ENCODE measurements at regions not wholly inside any gene's neighbourhood (a gene's known extent, or its start where the extent isn't known, plus 50 kb on each side); places are given as distances from the start of the nearest gene placed in this dataset.
"Not testable (repeated sequence)": the region's sequence is repeated elsewhere in the genome, so short reads cannot be mapped to it uniquely, and the experiment has no call there.

DNA sequence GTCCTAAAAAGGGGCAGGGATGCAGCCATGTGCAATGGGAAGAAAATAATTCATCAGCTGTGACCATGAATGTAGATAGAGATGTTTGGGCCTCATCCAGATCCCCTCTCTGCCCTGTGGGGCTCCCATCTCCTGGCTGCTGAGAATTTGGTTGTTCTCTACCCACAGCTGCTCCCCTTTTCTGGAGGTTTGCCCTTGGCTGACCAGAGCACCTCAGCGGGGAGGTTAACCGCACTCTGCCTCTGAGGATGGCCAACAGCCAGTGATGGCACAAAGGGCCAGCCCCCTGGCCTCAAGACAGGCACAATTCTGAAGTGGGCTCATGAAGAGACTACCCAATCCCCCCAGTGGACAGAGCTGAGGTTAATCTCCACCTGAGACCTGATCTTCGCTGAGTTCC lies 61.5 kb upstream of the SERP2 start:
- no peak for DNase-seq

DNA sequence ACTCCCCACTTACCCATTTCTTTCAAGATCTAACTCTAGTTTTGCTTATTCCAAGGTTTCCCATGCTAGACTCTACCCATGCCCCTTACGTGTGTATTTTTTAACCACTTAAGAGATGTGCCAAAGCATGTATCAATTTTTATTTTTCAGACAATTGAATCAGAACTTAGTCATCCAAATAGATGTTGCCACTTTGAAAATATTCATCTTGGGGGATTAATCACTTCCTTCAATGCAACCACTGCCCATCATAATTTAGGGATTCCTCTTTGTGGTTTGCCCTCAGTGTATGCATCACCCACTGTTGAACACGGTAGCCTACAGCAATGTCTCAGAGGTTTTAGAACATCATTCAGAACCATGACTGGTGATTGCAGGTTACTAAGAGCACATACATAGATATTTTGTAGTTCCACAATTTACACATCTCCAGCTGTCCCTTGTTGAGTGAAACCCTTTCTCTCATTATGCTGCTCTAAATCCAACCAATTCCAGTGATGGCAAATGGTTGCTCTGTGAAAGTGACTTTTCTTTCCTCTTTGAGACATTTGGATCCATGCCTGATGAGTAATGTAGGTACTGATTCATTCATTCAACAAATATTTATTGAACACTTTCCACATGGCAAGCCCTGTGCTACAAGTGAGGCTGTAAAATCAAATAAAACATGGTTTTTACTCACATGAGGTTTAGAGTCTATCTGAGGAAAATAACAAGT lies 60.6 kb upstream of the SERP2 start:
- peak; percentile 38 for DNase-seq

DNA sequence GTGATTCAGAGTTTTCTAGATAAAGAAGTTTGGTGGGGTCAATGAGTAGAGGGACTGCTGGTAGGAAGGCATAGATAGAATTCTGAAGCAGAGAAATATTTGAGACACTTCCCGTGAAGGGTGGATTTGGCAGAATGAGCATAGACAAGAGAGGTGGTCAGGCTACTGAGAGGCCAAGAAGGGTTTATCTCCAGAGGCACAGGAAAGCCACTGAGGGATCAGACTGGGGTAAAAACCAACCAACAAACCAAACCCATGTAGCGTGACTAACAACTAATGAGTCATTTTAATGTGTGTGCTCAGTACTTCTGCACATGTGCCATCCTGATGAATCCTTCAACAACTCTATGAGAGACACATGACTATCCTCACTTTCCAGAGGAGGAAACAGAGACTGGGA lies 60.0 kb upstream of the SERP2 start:
- DNase-seq: no peak

DNA sequence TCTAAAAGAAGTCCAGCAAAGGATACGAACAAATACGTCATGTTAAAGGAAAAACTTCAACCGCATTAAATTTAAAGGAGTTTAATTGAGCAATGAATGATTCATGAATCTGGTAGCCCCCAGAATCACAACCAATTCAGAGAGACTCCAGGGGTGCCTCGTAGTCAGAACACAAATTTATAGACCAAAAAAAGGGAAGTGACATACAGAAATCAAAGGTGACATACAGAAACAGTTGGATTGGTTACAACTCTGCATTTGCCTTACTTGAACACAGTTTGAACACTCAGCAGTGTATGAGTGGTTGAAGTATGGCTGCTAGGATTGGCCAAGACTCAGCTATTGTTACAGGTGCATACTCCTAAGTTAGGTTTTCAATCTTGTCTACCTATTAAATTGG lies 59.5 kb upstream of the SERP2 start:
- not testable (repeated sequence) for DNase-seq

DNA sequence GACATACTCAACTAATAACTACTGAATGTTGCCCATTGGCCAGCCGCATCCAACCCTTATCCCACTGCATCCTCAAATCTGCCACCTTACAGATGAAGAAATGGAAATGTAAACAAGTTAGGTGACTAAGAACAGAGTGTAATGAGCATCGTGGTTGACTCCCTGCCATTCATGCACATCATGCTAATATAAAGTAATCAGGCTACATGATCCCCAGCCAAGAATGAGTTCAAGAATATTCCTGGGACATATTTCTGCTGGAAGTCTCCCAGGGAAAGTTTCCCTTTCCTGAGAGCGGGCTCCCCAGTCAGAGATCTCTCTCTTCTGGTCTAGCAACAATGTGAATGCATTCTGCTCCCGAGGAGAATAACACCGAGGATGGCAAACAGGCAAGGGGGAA lies 55.9 kb upstream of the SERP2 start:
- DNase-seq: no peak

DNA sequence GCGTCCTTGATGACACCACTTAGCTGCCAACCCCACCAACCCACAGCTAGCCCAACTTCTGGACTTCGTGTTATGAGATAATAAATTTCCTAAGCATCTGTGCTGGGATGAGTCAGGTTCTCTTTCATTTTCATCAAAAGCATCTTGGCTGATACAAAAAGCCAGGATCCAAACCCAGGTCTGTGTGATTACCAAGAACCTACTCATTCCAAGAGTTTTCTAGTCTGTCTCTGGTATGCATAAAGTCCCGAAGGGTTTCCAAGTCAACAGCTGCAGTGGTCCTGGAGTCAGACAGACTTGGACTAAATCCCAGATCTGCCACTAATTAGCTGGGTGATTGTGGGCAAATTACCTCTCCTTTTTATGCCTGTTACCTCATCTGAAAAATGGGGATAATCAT lies 55.5 kb upstream of the SERP2 start:
- peak; percentile 40 for DNase-seq

DNA sequence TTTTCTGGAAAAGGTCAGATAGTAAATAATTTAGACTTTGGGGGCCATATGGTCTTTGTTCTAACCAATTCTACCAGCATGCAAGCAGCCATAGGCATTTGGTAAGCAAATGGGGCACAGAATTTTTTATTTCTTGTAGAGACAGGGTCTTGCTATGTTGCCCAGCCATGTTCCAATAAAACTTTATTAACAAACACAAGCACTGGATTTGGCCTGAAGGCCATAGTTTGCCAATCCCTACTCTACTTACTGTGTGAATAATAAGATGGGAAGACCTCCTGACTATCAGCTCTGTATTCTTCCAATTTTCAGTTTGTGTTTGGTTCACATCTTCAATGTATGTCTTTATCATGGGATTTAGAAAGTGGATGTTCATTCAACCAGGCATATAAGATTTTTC lies 53.0 kb upstream of the SERP2 start:
- no peak for DNase-seq

DNA sequence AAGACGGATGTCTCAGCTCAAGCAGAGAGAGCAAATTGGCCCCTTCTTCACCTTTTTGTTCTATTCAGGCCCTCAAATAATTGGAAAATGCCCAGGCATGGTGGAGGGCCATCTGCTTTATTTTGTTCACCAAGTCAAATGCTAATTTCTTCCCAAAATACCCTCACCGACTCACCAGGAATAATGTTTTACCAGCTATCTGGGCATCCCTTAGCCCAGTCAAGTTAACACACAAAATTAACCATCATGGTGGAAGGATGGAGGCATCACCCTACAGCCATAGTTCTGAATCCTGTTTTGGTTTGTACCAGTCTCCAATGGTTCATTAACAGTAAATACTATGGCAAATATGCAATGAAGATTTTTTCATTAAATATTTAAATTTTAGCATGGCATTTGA lies 51.7 kb upstream of the SERP2 start:
- DNase-seq: no peak

DNA sequence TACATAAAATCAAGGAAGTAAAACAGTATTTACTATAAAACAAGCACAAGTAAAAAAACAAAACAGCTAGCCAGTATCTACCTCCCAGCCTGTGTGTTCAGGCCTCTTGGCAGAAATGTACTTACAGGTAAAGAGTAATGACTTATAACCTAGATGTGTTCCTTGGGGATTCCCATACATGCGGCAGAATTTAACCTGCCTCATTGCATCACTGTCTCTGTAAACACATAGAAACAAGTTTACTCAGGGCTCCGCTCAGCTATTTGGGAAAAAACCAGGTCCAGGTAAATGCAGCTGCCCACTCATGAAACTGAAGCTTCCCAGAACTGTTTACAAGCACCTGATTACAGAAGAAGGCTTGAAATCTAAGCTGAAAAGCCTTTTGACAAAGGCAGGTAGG lies 50.7 kb upstream of the SERP2 start:
- no peak for DNase-seq

DNA sequence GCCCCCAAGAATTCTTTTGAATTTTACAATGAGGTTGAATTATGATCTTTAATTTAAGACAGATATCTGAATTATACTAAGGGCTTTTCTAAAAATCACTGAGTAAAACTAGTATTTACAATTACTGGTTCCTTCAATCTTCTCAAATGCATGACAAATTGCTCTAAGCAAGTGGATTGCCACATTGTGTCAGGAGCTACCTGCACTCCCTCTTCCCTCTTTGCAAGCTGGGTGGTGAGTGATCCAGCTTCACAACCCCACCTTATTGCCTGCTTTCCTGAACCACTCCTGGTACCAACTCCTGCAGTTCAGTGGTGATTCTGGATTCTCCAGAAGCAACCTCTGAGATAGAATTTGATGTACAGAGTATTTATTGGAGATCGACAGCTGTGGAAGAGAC lies 49.9 kb upstream of the SERP2 start:
- DNase-seq: no peak

Data from NCI-H774 (cell line).